ENCODE measurements at regions not wholly inside any gene's neighbourhood (a gene's known extent, or its start where the extent isn't known, plus 50 kb on each side); places are given as distances from the start of the nearest gene placed in this dataset.

- no peak overlapping the region for H3K4me3 ChIP-seq
- 71 to 81% methylated on average over 2 of the region's 2 CpGs for WGBS, 2 donors (ENCODE audit: low coverage in 1 of 2)
- H3K4me1 ChIP-seq: no peaks in the 10 kb centered on the region
- no peak overlapping the region for H3K27ac ChIP-seq
- no peaks in the 10 kb centered on the region for H3K9me3 ChIP-seq
- in situ Hi-C loops (cut with MboI; ENCODE audit: low pct_ligation_motif_present in 1 of 4, low pct_unique_long_range_greater_than_20kb in 1 of 4, low sequenced_read_pairs in 3 of 4): no loop called here
- TF ChIP-seq POLR2A (IDR thresholded peaks at IDR 0.05) (no peak), EP300 (IDR thresholded peaks at IDR 0.05; ENCODE audit: low read depth) (no peak), POLR2AphosphoS5 (IDR thresholded peaks at IDR 0.05) (no peak)
- TF ChIP-seq, protein P1, sequence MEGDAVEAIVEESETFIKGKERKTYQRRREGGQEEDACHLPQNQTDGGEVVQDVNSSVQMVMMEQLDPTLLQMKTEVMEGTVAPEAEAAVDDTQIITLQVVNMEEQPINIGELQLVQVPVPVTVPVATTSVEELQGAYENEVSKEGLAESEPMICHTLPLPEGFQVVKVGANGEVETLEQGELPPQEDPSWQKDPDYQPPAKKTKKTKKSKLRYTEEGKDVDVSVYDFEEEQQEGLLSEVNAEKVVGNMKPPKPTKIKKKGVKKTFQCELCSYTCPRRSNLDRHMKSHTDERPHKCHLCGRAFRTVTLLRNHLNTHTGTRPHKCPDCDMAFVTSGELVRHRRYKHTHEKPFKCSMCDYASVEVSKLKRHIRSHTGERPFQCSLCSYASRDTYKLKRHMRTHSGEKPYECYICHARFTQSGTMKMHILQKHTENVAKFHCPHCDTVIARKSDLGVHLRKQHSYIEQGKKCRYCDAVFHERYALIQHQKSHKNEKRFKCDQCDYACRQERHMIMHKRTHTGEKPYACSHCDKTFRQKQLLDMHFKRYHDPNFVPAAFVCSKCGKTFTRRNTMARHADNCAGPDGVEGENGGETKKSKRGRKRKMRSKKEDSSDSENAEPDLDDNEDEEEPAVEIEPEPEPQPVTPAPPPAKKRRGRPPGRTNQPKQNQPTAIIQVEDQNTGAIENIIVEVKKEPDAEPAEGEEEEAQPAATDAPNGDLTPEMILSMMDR (IDR thresholded peaks at IDR 0.05): no peak
- intact Hi-C loops (cut with DNase I; ENCODE audit: low total_unique reads): no loop called here
- H3K27me3 ChIP-seq: no peaks in the 10 kb centered on the region
- no peak for DNase-seq
- H3K36me3 ChIP-seq: no peaks in the 10 kb centered on the region
Measured at GRCh38 chr13:89003656-89004055, 1332.5 kb downstream of the SLITRK5 start.

- H3K27ac ChIP-seq: no peak overlapping the region
- H3K36me3 ChIP-seq: no peaks in the 10 kb centered on the region
- in situ Hi-C loops (cut with MboI; ENCODE audit: low pct_ligation_motif_present in 1 of 4, low pct_unique_long_range_greater_than_20kb in 1 of 4, low sequenced_read_pairs in 3 of 4) (no loop called here), intact Hi-C loops (cut with DNase I; ENCODE audit: low total_unique reads) (no loop called here)
- TF ChIP-seq POLR2AphosphoS5 (IDR thresholded peaks at IDR 0.05) (no peak), POLR2A (IDR thresholded peaks at IDR 0.05) (no peak), EP300 (IDR thresholded peaks at IDR 0.05; ENCODE audit: low read depth) (no peak)
- TF ChIP-seq, protein P1 (IDR thresholded peaks at IDR 0.05): no peak
- WGBS, 2 donors (ENCODE audit: low coverage in 1 of 2): 52 to 58% methylated on average over 2 of the region's 2 CpGs
- no peaks in the 10 kb centered on the region for H3K9me3 ChIP-seq
- H3K4me1 ChIP-seq: no peaks in the 10 kb centered on the region
- DNase-seq: no peak
- no peak overlapping the region for H3K4me3 ChIP-seq
- no peaks in the 10 kb centered on the region for H3K27me3 ChIP-seq
Measured at GRCh38 chr13:89011615-89012014, 1340.4 kb downstream of the SLITRK5 start.

- intact Hi-C loops (cut with DNase I; ENCODE audit: low total_unique reads): no loop called here
- TF ChIP-seq POLR2A (IDR thresholded peaks at IDR 0.05) (no peak), POLR2AphosphoS5 (IDR thresholded peaks at IDR 0.05) (no peak), EP300 (IDR thresholded peaks at IDR 0.05; ENCODE audit: low read depth) (no peak)
- TF ChIP-seq, protein P1 (IDR thresholded peaks at IDR 0.05): no peak
- no peaks in the 10 kb centered on the region for H3K36me3 ChIP-seq
- in situ Hi-C loops (cut with MboI; ENCODE audit: low pct_ligation_motif_present in 1 of 4, low pct_unique_long_range_greater_than_20kb in 1 of 4, low sequenced_read_pairs in 3 of 4): no loop called here
- DNase-seq: no peak
- no peaks in the 10 kb centered on the region for H3K9me3 ChIP-seq
- no peaks in the 10 kb centered on the region for H3K4me1 ChIP-seq
- no peak overlapping the region for H3K27ac ChIP-seq
- H3K27me3 ChIP-seq: no peaks in the 10 kb centered on the region
- no peak overlapping the region for H3K4me3 ChIP-seq
- 74 to 78% methylated on average over 3 of the region's 3 CpGs for WGBS, 2 donors (ENCODE audit: low coverage in 1 of 2)
Measured at GRCh38 chr13:89027694-89028306, 1356.6 kb downstream of the SLITRK5 start.

DNA sequence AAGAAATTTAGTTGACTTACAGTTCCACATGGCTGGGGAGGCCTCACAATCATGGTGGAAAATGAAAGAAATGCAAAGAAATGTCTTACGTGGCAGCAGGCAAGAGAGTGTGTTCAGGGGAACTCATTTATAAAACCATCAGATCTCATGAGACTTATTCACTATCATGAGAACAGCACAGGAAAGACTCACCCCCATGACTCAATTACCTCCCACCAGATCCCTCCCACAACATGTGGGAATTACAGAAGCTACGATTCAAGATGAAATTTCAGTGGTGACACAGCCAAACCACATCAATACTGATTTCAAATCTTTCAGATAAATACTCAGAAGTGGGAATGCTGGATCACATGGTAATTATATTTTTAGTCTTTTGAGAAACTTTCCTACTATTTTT lies 1357.9 kb downstream of the SLITRK5 start:
- intact Hi-C loops (cut with DNase I; ENCODE audit: low total_unique reads): no loop called here
- TF ChIP-seq, protein P1 (IDR thresholded peaks at IDR 0.05): no peak
- TF ChIP-seq POLR2AphosphoS5 (IDR thresholded peaks at IDR 0.05) (no peak), POLR2A (IDR thresholded peaks at IDR 0.05) (no peak), EP300 (IDR thresholded peaks at IDR 0.05; ENCODE audit: low read depth) (no peak)
- H3K9me3 ChIP-seq: no peaks in the 10 kb centered on the region
- no peak overlapping the region for H3K27ac ChIP-seq
- WGBS, 2 donors (ENCODE audit: low coverage in 1 of 2): 50 to 81% methylated on average over 1 to 2 of the region's 2 CpGs
- DNase-seq: no peak
- H3K36me3 ChIP-seq: no peaks in the 10 kb centered on the region
- in situ Hi-C loops (cut with MboI; ENCODE audit: low pct_ligation_motif_present in 1 of 4, low pct_unique_long_range_greater_than_20kb in 1 of 4, low sequenced_read_pairs in 3 of 4): no loop called here
- H3K4me3 ChIP-seq: no peak overlapping the region
- no peaks in the 10 kb centered on the region for H3K4me1 ChIP-seq
- H3K27me3 ChIP-seq: no peaks in the 10 kb centered on the region
